MM.1S (cell line): ENCODE measurements at regions not wholly inside any gene's neighbourhood (a gene's known extent, or its start where the extent isn't known, plus 50 kb on each side); places are given as distances from the start of the nearest gene placed in this dataset.

Experiments used
- DNase-seq: peaks from one replicate; pipeline ENCODE4 v3.0.0-alpha.2; 2015
- H2AFZ ChIP-seq: fragments of 300-600 bp; sonication (generic); 2 replicates; pipeline ENCODE4 v1.6.0; 2016; ENCODE audit warnings: antibody characterized with exemption, low read length
- H3F3A ChIP-seq: fragments of 300-600 bp; sonication (generic); 2 replicates; pipeline ENCODE4 v1.6.1; 2016; ENCODE audit warnings: mild to moderate bottlenecking, antibody characterized with exemption, low read length, moderate library complexity, mixed read lengths; ENCODE audit not compliant: insufficient read depth
- H3K27ac ChIP-seq: fragments of 300-600 bp; sonication (generic); 2 replicates; pipeline ENCODE4 v1.5.1; 2016; ENCODE audit warnings: mild to moderate bottlenecking, low read length
- H3K27me3 ChIP-seq: fragments of 300-600 bp; sonication (generic); replicated peaks from 2 replicates; pipeline ENCODE4 v1.6.0; 2016; ENCODE audit warnings: low read length; ENCODE audit not compliant: insufficient read depth
- H3K36me3 ChIP-seq: fragments of 300-600 bp; sonication (generic); replicated peaks from 2 replicates; pipeline ENCODE4 v1.6.1; 2016; ENCODE audit warnings: mild to moderate bottlenecking, low read length, mixed read lengths; ENCODE audit not compliant: insufficient read depth
- H3K4me1 ChIP-seq: fragments of 300-600 bp; sonication (generic); 2 replicates; pipeline ENCODE4 v1.6.1; 2016; ENCODE audit warnings: low read length, mixed read lengths
- H3K4me2 ChIP-seq: fragments of 300-600 bp; sonication (generic); 2 replicates; pipeline ENCODE4 v1.6.0; 2016; ENCODE audit warnings: low read depth, low read length
- H3K4me3 ChIP-seq: fragments of 300-600 bp; sonication (generic); 2 replicates; pipeline ENCODE4 v1.5.1; 2016; ENCODE audit warnings: low read length, mixed read lengths
- H3K79me2 ChIP-seq: fragments of 300-600 bp; sonication (generic); 2 replicates; pipeline ENCODE4 v1.6.1; 2016; ENCODE audit warnings: mixed run types, low read length, mixed read lengths
- H3K9ac ChIP-seq: fragments of 300-600 bp; sonication (generic); 2 replicates; pipeline ENCODE4 v1.6.1; 2016; ENCODE audit warnings: low read length, mixed read lengths
- H3K9me2 ChIP-seq: fragments of 300-600 bp; sonication (generic); replicated peaks from 2 replicates; pipeline ENCODE4 v1.6.1; 2016; ENCODE audit warnings: mild to moderate bottlenecking, low read length, mixed read lengths; ENCODE audit not compliant: insufficient read depth
- H3K9me3 ChIP-seq: fragments of 300-600 bp; sonication (generic); replicated peaks from 2 replicates; pipeline ENCODE4 v1.6.1; 2016; ENCODE audit warnings: mild to moderate bottlenecking, low read length, mixed read lengths; ENCODE audit not compliant: insufficient read depth
- H4K20me1 ChIP-seq: fragments of 300-600 bp; sonication (generic); 2 replicates; pipeline ENCODE4 v1.6.1; 2016; ENCODE audit warnings: mild to moderate bottlenecking, low read length, moderate library complexity, mixed read lengths; ENCODE audit not compliant: insufficient read depth
- CTCF ChIP-seq: fragments of 300-600 bp; sonication (generic); IDR thresholded peaks from 2 replicates; pipeline ENCODE4 v1.5.1; 2016; ENCODE audit warnings: antibody characterized with exemption, low read length, mixed read lengths
- EZH2 ChIP-seq: fragments of 300-600 bp; sonication (generic); optimal IDR thresholded peaks from 2 replicates; pipeline ENCODE3; 2017; ENCODE audit warnings: low read depth, mild to moderate bottlenecking, antibody characterized with exemption, low read length, mixed read lengths
- EZH2phosphoT487 ChIP-seq: fragments of 300-600 bp; sonication (generic); IDR thresholded peaks from 2 replicates; pipeline ENCODE4 v1.6.1; 2018; ENCODE audit warnings: antibody characterized with exemption, low read length

GRCh38 chr4:79177388-79177787 is 148.5 kb downstream of the NAA11 start:
- H4K20me1 ChIP-seq: no peaks in the 10 kb centered on the region
- no peak overlapping the region for H3K9ac ChIP-seq
- H3K4me3 ChIP-seq: no peak overlapping the region
- no peak overlapping the region for H2AFZ ChIP-seq
- H3K27ac ChIP-seq: no peak overlapping the region
- H3K9me3 ChIP-seq: no peaks in the 10 kb centered on the region
- DNase-seq: no peak
- no peaks in the 10 kb centered on the region for H3K9me2 ChIP-seq
- no peaks in the 10 kb centered on the region for H3K27me3 ChIP-seq
- no peaks in the 10 kb centered on the region for H3K36me3 ChIP-seq
- H3K4me1 ChIP-seq: 0 out of 2 replicates have a peak, but pooled peaks cover 8% of the 10 kb centered on the region
- TF ChIP-seq EZH2phosphoT487 (no peak), EZH2 (no peak), CTCF (no peak)
- H3K79me2 ChIP-seq: no peaks in the 10 kb centered on the region
- no peaks in the 10 kb centered on the region for H3F3A ChIP-seq
- no peak overlapping the region for H3K4me2 ChIP-seq

- Histone ChIP-seq H3K36me3 (no peaks in the 10 kb centered on the region), H3K4me3 (no peak overlapping the region), H3K9ac (no peak overlapping the region), H3K4me1 (0 out of 2 replicates have a peak, but pooled peaks cover 8% of the 10 kb centered on the region), H3K79me2 (no peaks in the 10 kb centered on the region), H3K4me2 (no peak overlapping the region), H4K20me1 (no peaks in the 10 kb centered on the region), H3K9me3 (no peaks in the 10 kb centered on the region), H3K27me3 (no peaks in the 10 kb centered on the region), H3K9me2 (no peaks in the 10 kb centered on the region), H2AFZ (no peak overlapping the region), H3K27ac (no peak overlapping the region), H3F3A (no peaks in the 10 kb centered on the region)
- TF ChIP-seq EZH2 (no peak), CTCF (no peak), EZH2phosphoT487 (no peak)
- no peak for DNase-seq
Observed at GRCh38 chr4:79176351-79176750, 149.5 kb downstream of the NAA11 start.

DNA sequence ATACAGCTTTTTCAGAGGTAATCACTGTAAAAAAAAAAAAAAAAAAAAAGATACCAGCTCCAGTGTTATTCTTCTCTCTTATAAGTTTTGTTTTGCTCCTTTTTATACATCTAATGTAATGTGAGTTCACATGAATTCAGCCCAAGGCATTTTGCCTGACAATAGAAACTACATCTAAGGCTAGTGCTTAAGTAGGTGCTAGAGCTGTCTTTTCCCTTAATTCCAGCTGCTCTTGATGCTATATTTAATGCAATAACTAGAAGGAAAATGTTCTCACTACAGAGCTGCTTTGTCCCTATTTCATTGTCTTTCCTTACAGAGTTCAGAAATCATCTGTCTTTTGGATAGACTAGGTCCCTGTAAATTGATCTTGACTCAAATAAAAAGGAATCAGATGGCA is 150.1 kb downstream of the NAA11 start:
- no peak overlapping the region for H3K4me2 ChIP-seq
- no peak overlapping the region for H2AFZ ChIP-seq
- H3K27me3 ChIP-seq: no peaks in the 10 kb centered on the region
- H3K4me3 ChIP-seq: no peak overlapping the region
- H3K9me3 ChIP-seq: no peaks in the 10 kb centered on the region
- H3K79me2 ChIP-seq: no peaks in the 10 kb centered on the region
- no peaks in the 10 kb centered on the region for H3K36me3 ChIP-seq
- H4K20me1 ChIP-seq: no peaks in the 10 kb centered on the region
- H3K9ac ChIP-seq: no peak overlapping the region
- H3F3A ChIP-seq: no peaks in the 10 kb centered on the region
- no peak for DNase-seq
- no peak overlapping the region for H3K27ac ChIP-seq
- no peak for TF ChIP-seq EZH2
- TF ChIP-seq CTCF: no peak
- no peak for TF ChIP-seq EZH2phosphoT487
- no peaks in the 10 kb centered on the region for H3K9me2 ChIP-seq
- H3K4me1 ChIP-seq: 0 out of 2 replicates have a peak, but pooled peaks cover 8% of the 10 kb centered on the region
